Keratinocyte (primary cell): ENCODE measurements at regions not wholly inside any gene's neighbourhood (a gene's known extent, or its start where the extent isn't known, plus 50 kb on each side); places are given as distances from the start of the nearest gene placed in this dataset.

Experiments used
- DNase-seq: peaks from one replicate; pipeline ENCODE4 v3.0.0-alpha.2; 2011; ENCODE audit warnings: low read depth, missing footprints, low spot score
- FAIRE-seq: peaks from 2 replicates; lab custom pipeline; 2011; peaks lifted over from hg19 to GRCh38; lab: Jason Lieb, UNC
- H2AFZ ChIP-seq: 2 replicates; pipeline ENCODE4 v1.6.0; 2012; ENCODE audit warnings: low read length, control low read depth, inconsistent platforms; ENCODE audit not compliant: control insufficient read depth
- H3K27ac ChIP-seq: 2 replicates; pipeline ENCODE4 v1.5.1; 2011; ENCODE audit warnings: low read length; ENCODE audit not compliant: control insufficient read depth, insufficient read depth
- H3K27me3 ChIP-seq: 3 replicates; pipeline ENCODE4 v1.6.0; 2011; ENCODE audit warnings: low read length; ENCODE audit not compliant: control insufficient read depth, insufficient read depth; ENCODE audit errors: extremely low read depth
- H3K36me3 ChIP-seq, 2 experiments: 2 replicates in 1 of 2; 3 replicates in 1 of 2; pipeline ENCODE4 v1.5.1; 2011; ENCODE audit warnings: low read length in 2 of 2, mild to moderate bottlenecking in 1 of 2; ENCODE audit not compliant: control insufficient read depth in 2 of 2, insufficient read depth in 2 of 2; ENCODE audit errors: extremely low read depth in 1 of 2
- H3K4me1 ChIP-seq: 3 replicates; pipeline ENCODE4 v1.5.1; 2011; ENCODE audit warnings: low read length; ENCODE audit not compliant: control insufficient read depth, insufficient read depth; ENCODE audit errors: extremely low read depth
- H3K4me2 ChIP-seq: 3 replicates; pipeline ENCODE4 v1.6.0; 2011; ENCODE audit warnings: low read depth, low read length; ENCODE audit not compliant: control insufficient read depth, insufficient read depth; ENCODE audit errors: extremely low read depth
- H3K4me3 ChIP-seq, 3 experiments: fragments of 200-600 bp in 1 of 3; sonication (generic) in 1 of 3; 2 replicates in 2 of 3; 3 replicates in 1 of 3; pipeline ENCODE4 v1.5.1; 2011 to 2016; ENCODE audit warnings: low read length in 3 of 3, mild to moderate bottlenecking in 3 of 3, control low read depth in 2 of 3, inconsistent platforms in 1 of 3, low read depth in 1 of 3, mixed read lengths in 1 of 3, mixed run types in 1 of 3, moderate library complexity in 1 of 3; ENCODE audit not compliant: control insufficient read depth in 2 of 3, insufficient read depth in 2 of 3; ENCODE audit errors: extremely low read depth in 1 of 3
- H3K79me2 ChIP-seq: 2 replicates; pipeline ENCODE4 v1.6.0; 2012; ENCODE audit warnings: low read length; ENCODE audit not compliant: control insufficient read depth, insufficient read depth
- H3K9ac ChIP-seq: 3 replicates; pipeline ENCODE4 v1.6.0; 2011; ENCODE audit warnings: low read length; ENCODE audit not compliant: control insufficient read depth, insufficient read depth; ENCODE audit errors: extremely low read depth
- H3K9me1 ChIP-seq: 3 replicates; pipeline ENCODE4 v1.6.0; 2011; ENCODE audit warnings: low read length; ENCODE audit not compliant: control insufficient read depth, insufficient read depth; ENCODE audit errors: extremely low read depth
- H3K9me3 ChIP-seq: 2 replicates; pipeline ENCODE4 v1.5.1; 2012; ENCODE audit warnings: low read depth, low read length; ENCODE audit not compliant: control insufficient read depth
- H4K20me1 ChIP-seq: 3 replicates; pipeline ENCODE4 v1.6.0; 2011; ENCODE audit warnings: low read length; ENCODE audit not compliant: control insufficient read depth, insufficient read depth; ENCODE audit errors: extremely low read depth
- EZH2 ChIP-seq: IDR thresholded peaks from one replicate; pipeline ENCODE4 v1.6.1; 2012; ENCODE audit warnings: inconsistent platforms, mild to moderate bottlenecking, low read length, moderate library complexity
- dilution Hi-C: fragments of 300-500 bp; cut with MboI; formaldehyde crosslinking; loops from one replicate; pipeline ENCODE4 v1.7.0; 2020; ENCODE audit warnings: low sequenced_read_pairs; ENCODE audit not compliant: extremely low pct_ligation_motif_present
- TF ChIP-seq, protein P1 (sequence below), 3 experiments: IDR thresholded peaks in 1 of 3; conservative IDR thresholded peaks in 1 of 3; optimal IDR thresholded peaks in 1 of 3; 2 replicates in 2 of 3; 3 replicates in 1 of 3; pipeline versions ENCODE3 to v1.5.1; 2011; ENCODE audit warnings: low read length in 3 of 3, mild to moderate bottlenecking in 3 of 3, moderate library complexity in 2 of 3, control low read depth in 1 of 3, inconsistent platforms in 1 of 3; ENCODE audit not compliant: insufficient read depth in 2 of 3; ENCODE audit errors: extremely low read depth in 1 of 3

- Histone ChIP-seq H3K4me3 (no peak overlapping the region), H3K9ac (no peak overlapping the region), H3K9me3 (no peaks in the 10 kb centered on the region), H3K79me2 (no peaks in the 10 kb centered on the region), H3K4me2 (no peak overlapping the region), H3K27me3 (no peaks in the 10 kb centered on the region), H3K27ac (no peak overlapping the region), H3K9me1 (no peaks in the 10 kb centered on the region), H3K36me3 (no peaks in the 10 kb centered on the region), H4K20me1 (no peaks in the 10 kb centered on the region), H2AFZ (no peak overlapping the region), H3K4me1 (peaks cover 4% of the 10 kb centered on the region)
- DNase-seq (no peak), FAIRE-seq (no peak)
- TF ChIP-seq, protein P1, sequence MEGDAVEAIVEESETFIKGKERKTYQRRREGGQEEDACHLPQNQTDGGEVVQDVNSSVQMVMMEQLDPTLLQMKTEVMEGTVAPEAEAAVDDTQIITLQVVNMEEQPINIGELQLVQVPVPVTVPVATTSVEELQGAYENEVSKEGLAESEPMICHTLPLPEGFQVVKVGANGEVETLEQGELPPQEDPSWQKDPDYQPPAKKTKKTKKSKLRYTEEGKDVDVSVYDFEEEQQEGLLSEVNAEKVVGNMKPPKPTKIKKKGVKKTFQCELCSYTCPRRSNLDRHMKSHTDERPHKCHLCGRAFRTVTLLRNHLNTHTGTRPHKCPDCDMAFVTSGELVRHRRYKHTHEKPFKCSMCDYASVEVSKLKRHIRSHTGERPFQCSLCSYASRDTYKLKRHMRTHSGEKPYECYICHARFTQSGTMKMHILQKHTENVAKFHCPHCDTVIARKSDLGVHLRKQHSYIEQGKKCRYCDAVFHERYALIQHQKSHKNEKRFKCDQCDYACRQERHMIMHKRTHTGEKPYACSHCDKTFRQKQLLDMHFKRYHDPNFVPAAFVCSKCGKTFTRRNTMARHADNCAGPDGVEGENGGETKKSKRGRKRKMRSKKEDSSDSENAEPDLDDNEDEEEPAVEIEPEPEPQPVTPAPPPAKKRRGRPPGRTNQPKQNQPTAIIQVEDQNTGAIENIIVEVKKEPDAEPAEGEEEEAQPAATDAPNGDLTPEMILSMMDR (optimal IDR thresholded peaks at IDR 0.05 in 1 of 3, IDR thresholded peaks at IDR 0.05 in 1 of 3, conservative IDR thresholded peaks at IDR 0.05 in 1 of 3; ENCODE audit: extremely low read depth in 1 of 3, insufficient read depth in 2 of 3, low read length in 3 of 3): no peak
- TF ChIP-seq EZH2: no peak
- dilution Hi-C loops: no loop called here
Observed at GRCh38 chr2:71932780-71933466, 214.7 kb downstream of the CYP26B1 start.

GRCh38 chr2:71932037-71932779, 215.5 kb downstream of the CYP26B1 start:
- Histone ChIP-seq H3K9me1 (no peaks in the 10 kb centered on the region), H3K27ac (no peak overlapping the region), H3K27me3 (no peaks in the 10 kb centered on the region), H4K20me1 (no peaks in the 10 kb centered on the region), H2AFZ (no peak overlapping the region), H3K79me2 (no peaks in the 10 kb centered on the region), H3K9me3 (no peaks in the 10 kb centered on the region), H3K36me3 (no peaks in the 10 kb centered on the region), H3K4me2 (no peak overlapping the region), H3K4me3 (no peak overlapping the region), H3K9ac (no peak overlapping the region), H3K4me1 (peaks cover 4% of the 10 kb centered on the region)
- TF ChIP-seq, protein P1 (optimal IDR thresholded peaks at IDR 0.05 in 1 of 3, IDR thresholded peaks at IDR 0.05 in 1 of 3, conservative IDR thresholded peaks at IDR 0.05 in 1 of 3; ENCODE audit: extremely low read depth in 1 of 3, insufficient read depth in 2 of 3, low read length in 3 of 3): no peak
- no peak for TF ChIP-seq EZH2
- FAIRE-seq (no peak), DNase-seq (no peak)
- dilution Hi-C loops: no loop called here
